CD4-positive, CD25-positive, alpha-beta regulatory T cell (primary cell): ENCODE measurements at regions not wholly inside any gene's neighbourhood (a gene's known extent, or its start where the extent isn't known, plus 50 kb on each side); places are given as distances from the start of the nearest gene placed in this dataset.
"Not testable (repeated sequence)": the region's sequence is repeated elsewhere in the genome, so short reads cannot be mapped to it uniquely, and the experiment has no call there.

Experiments
- ATAC-seq, 2 donors: fragments of 150-1000 bp; cut with Tn5 transposase; one replicate each; pipeline ENCODE4 v1.10.0; 2021; ENCODE audit warnings: low read depth in 2 of 2, moderate number of reproducible peaks in 2 of 2, moderate library complexity in 1 of 2
- DNase-seq, 3 donors: peaks; one replicate each; pipeline versions ENCODE4 v3.0.0 to v3.0.0-alpha.2; 2012 to 2022; ENCODE audit warnings: mixed read lengths in 1 of 3
- H3K27ac ChIP-seq: one replicate; pipeline ENCODE4 v1.7.0; 2013; ENCODE audit warnings: mild to moderate bottlenecking, low read length; ENCODE audit not compliant: insufficient read depth, poor library complexity, severe bottlenecking
- H3K27me3 ChIP-seq: one replicate; pipeline ENCODE4 v1.7.0; 2013; ENCODE audit warnings: low read length; ENCODE audit not compliant: control insufficient read depth, insufficient read depth
- H3K36me3 ChIP-seq: one replicate; pipeline ENCODE4 v1.7.0; 2013; ENCODE audit warnings: mild to moderate bottlenecking, low read length, moderate library complexity; ENCODE audit not compliant: control insufficient read depth, insufficient read depth
- H3K4me1 ChIP-seq: 2 replicates; pipeline ENCODE4 v1.7.0; 2013; ENCODE audit warnings: mild to moderate bottlenecking, low read length; ENCODE audit not compliant: insufficient read depth, control insufficient read depth, poor library complexity, severe bottlenecking
- H3K4me3 ChIP-seq: one replicate; pipeline ENCODE4 v1.7.0; 2013; ENCODE audit warnings: low read depth, mild to moderate bottlenecking, low read length, moderate library complexity
- H3K9me3 ChIP-seq, 2 experiments: 1 replicate in 1 of 2; 2 replicates in 1 of 2; pipeline ENCODE4 v1.7.0; 2013; ENCODE audit warnings: low read length in 2 of 2, mild to moderate bottlenecking in 1 of 2, moderate library complexity in 1 of 2; ENCODE audit not compliant: control insufficient read depth in 2 of 2
- H3K27ac Mint-ChIP-seq, 3 donors: one replicate each; pipeline ENCODE4 v1.8.0; 2020 to 2022; ENCODE audit warnings: mild to moderate bottlenecking in 3 of 3, mixed read lengths in 3 of 3, moderate library complexity in 2 of 3
- H3K27me3 Mint-ChIP-seq: one replicate; pipeline ENCODE4 v1.8.0; 2022; ENCODE audit warnings: mild to moderate bottlenecking, mixed read lengths
- H3K36me3 Mint-ChIP-seq: one replicate; pipeline ENCODE4 v1.8.0; 2020; ENCODE audit warnings: mixed read lengths
- H3K4me1 Mint-ChIP-seq, 4 donors: one replicate each; pipeline ENCODE4 v1.8.0; 2020 to 2022; ENCODE audit warnings: mixed read lengths in 4 of 4, mild to moderate bottlenecking in 1 of 4
- H3K4me3 Mint-ChIP-seq, 4 donors: one replicate each; pipeline ENCODE4 v1.8.0; 2020 to 2022; ENCODE audit warnings: mild to moderate bottlenecking in 4 of 4, mixed read lengths in 4 of 4, moderate library complexity in 3 of 4
- H3K9me3 Mint-ChIP-seq, 7 donors: one replicate each; pipeline ENCODE4 v1.8.0; 2020 to 2022; ENCODE audit warnings: mixed read lengths in 7 of 7, mild to moderate bottlenecking in 3 of 7, moderate library complexity in 2 of 7

DNA sequence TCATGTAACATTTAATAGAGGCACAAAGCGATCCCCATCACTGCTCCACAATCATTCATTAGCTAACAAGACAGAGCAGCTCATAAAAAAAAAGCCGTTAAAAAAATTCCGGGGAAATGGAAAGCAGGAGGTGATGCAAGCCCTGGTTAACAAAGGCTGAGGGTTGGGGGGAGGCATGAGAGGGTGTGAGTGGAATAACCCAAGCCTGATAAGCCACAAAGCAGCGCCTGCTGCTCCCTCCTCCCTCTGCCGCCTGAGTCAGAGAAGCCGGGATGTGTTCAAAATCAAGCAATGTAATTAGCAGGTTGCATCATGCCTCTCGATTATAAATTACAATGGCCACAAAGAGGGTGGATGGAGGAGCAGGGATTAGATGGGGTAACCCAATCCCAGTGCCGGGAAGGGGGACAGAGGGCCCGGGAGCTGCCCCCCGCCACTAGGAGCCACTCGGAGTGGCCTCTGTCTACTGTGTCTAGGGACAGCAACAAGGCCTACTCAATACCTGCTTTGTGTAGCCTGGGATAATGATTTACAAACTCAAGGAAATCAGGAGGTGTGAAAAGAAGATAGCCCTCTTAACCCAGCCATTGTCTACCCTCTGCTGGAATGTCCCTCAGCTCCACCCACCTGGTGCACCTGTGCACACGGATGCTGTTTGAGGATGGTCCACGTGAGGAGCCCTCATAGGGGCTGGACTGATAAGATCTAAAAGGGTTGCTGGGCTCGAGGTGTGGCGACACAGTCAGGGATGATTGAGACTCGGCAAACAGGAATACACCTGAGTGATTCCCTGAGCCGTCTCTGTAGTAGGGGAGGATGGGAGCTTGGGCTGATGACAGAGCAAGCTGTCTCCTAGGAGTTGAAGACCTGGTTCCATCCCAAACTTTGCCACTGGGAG, 156.9 kb downstream of the VEGFA start:
- Histone ChIP-seq H3K27ac (no peak overlapping the region), H3K9me3 (no peaks in the 10 kb centered on the region), H3K4me3 (no peak overlapping the region), H3K4me1 (peaks cover 16% of the 10 kb centered on the region), H3K36me3 (no peaks in the 10 kb centered on the region), H3K27me3 (no peaks in the 10 kb centered on the region)
- no peaks in the 10 kb centered on the region for H3K27me3 Mint-ChIP-seq
- no peak overlapping the region for H3K4me3 Mint-ChIP-seq
- ATAC-seq: no peak
- H3K36me3 Mint-ChIP-seq: no peaks in the 10 kb centered on the region
- H3K4me1 Mint-ChIP-seq: peaks cover 0 to 47% (median 13%) of the 10 kb centered on the region in 4 donors
- H3K9me3 Mint-ChIP-seq: peaks cover 0 to 2% (median 0%) of the 10 kb centered on the region in 7 donors
- DNase-seq: no peak
- H3K27ac Mint-ChIP-seq: peak overlapping the region in 2 of 3 donors; percentile 11 to 53

DNA sequence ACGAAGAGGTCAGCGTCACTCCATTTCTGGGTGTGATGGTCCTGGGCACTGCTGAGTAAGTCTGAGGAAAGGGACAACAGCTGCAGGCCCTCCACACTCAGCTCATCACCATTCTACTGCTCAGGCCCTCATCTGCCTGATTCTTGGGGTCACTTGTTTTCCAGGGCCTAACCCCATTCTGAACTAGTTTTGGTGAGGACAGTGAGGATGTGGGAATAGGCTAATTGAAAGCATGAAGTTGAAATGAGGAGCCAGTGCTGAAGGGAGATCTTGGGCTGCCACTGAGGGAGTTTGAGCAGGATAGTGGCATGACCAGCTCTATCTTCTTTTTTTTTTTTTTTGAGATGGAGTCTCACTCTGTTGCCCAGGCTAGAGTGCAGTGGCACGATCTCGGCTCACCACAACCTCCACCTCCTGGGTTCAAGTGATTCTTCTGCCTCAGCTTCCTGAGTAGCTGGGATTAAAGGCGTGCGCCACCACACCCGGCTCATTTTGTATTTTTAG, 155.7 kb downstream of the VEGFA start:
- not testable (repeated sequence) for H3K27ac ChIP-seq, H3K9me3 Mint-ChIP-seq, H3K9me3 ChIP-seq, H3K27me3 Mint-ChIP-seq, H3K36me3 ChIP-seq, H3K4me3 ChIP-seq, H3K36me3 Mint-ChIP-seq, H3K4me3 Mint-ChIP-seq, H3K27me3 ChIP-seq, ATAC-seq, DNase-seq
- peaks cover 0 to 51% (median 13%) of the 10 kb centered on the region in 4 donors for H3K4me1 Mint-ChIP-seq
- H3K4me1 ChIP-seq: peaks cover 16% of the 10 kb centered on the region
- peak overlapping the region in 1 of 3 donors; percentile 53 for H3K27ac Mint-ChIP-seq

DNA sequence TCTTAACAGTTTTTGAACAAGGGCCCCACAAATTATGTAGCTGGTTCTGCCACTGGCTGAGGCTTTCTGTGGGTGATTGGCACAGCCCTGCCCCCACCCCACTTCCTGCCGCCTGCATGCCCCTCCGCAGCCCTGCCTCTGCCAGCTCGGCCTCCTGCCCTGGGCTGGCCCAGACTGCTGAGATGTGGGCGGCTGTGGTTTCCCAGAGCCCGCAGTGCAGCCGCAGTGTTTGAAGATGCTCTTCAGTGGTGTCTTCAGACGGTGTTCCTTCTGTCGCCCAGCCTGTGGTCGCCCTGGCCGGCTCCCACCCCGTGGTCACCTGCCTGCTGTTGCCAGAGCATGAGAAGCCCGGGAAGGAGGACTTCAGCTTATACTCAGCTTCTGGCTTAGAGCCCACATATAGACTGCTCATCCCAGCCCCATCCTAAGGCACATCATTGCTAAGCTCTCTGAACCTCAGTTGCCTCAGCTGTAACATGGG, 154.3 kb downstream of the VEGFA start:
- Histone ChIP-seq H3K27ac (no peak overlapping the region), H3K4me3 (no peak overlapping the region), H3K9me3 (no peaks in the 10 kb centered on the region), H3K4me1 (peaks cover 16% of the 10 kb centered on the region), H3K36me3 (no peaks in the 10 kb centered on the region), H3K27me3 (no peaks in the 10 kb centered on the region)
- peak overlapping the region in 2 of 4 donors; percentile 33 to 59 for H3K4me3 Mint-ChIP-seq
- peaks cover 0 to 2% (median 0%) of the 10 kb centered on the region in 7 donors for H3K9me3 Mint-ChIP-seq
- no peaks in the 10 kb centered on the region for H3K27me3 Mint-ChIP-seq
- no peaks in the 10 kb centered on the region for H3K36me3 Mint-ChIP-seq
- ATAC-seq: peak; percentile 81 to 88
- H3K27ac Mint-ChIP-seq: peak overlapping the region in 1 of 3 donors; percentile 51
- peak in 2 of 3 donors; percentile 50 to 81 for DNase-seq
- peaks cover 0 to 51% (median 12%) of the 10 kb centered on the region in 4 donors for H3K4me1 Mint-ChIP-seq

DNA sequence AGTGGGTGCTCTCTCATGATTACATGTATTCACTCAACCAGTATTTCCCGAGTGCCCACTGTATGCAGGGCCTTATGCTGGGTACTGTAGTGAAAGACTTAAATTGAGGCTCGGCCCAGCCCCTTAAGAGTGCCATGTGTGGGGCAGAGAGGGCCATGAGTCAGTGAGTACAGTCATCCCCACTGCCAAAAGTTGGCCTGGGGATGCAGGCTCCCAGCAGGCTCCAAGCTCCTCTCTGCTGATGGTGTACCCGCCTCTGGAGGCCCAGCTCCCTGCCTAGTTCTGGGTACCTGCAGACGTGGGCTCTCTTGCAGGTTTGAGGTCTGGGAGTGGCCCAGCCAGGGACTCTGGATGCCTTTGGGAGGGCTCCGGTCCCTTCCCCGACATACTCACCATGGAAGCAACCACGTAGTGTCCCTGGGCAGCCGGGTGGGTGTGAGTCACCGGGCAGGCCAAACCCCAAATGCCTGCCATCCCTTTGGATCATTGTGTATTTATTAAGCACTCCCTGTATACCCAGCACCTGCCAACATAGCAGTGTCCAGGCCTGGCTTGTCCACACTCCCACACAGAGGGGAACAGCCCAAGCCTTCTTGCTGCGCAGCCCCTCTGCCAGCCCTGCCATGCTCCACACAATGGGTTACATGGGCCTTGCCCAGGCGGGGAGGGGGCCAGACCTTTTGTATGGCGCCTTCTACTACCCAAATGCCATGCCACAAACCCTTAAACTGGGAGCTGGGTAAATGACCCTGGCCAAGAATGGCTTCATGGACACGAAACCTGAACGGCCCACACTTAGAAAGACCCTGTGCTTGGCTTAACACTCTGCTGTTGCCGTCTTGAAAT, 153.6 kb downstream of the VEGFA start:
- Histone ChIP-seq H3K4me3 (no peak overlapping the region), H3K9me3 (no peaks in the 10 kb centered on the region), H3K27me3 (no peaks in the 10 kb centered on the region), H3K27ac (no peak overlapping the region), H3K4me1 (peaks cover 16% of the 10 kb centered on the region), H3K36me3 (no peaks in the 10 kb centered on the region)
- H3K27me3 Mint-ChIP-seq: no peaks in the 10 kb centered on the region
- H3K4me1 Mint-ChIP-seq: peaks cover 0 to 50% (median 12%) of the 10 kb centered on the region in 4 donors
- H3K9me3 Mint-ChIP-seq: peaks cover 0 to 2% (median 0%) of the 10 kb centered on the region in 7 donors
- peak overlapping the region in 2 of 4 donors; percentile 33 to 59 for H3K4me3 Mint-ChIP-seq
- H3K36me3 Mint-ChIP-seq: no peaks in the 10 kb centered on the region
- no peak for ATAC-seq
- peak overlapping the region in 1 of 3 donors; percentile 20 for H3K27ac Mint-ChIP-seq
- no peak for DNase-seq

DNA sequence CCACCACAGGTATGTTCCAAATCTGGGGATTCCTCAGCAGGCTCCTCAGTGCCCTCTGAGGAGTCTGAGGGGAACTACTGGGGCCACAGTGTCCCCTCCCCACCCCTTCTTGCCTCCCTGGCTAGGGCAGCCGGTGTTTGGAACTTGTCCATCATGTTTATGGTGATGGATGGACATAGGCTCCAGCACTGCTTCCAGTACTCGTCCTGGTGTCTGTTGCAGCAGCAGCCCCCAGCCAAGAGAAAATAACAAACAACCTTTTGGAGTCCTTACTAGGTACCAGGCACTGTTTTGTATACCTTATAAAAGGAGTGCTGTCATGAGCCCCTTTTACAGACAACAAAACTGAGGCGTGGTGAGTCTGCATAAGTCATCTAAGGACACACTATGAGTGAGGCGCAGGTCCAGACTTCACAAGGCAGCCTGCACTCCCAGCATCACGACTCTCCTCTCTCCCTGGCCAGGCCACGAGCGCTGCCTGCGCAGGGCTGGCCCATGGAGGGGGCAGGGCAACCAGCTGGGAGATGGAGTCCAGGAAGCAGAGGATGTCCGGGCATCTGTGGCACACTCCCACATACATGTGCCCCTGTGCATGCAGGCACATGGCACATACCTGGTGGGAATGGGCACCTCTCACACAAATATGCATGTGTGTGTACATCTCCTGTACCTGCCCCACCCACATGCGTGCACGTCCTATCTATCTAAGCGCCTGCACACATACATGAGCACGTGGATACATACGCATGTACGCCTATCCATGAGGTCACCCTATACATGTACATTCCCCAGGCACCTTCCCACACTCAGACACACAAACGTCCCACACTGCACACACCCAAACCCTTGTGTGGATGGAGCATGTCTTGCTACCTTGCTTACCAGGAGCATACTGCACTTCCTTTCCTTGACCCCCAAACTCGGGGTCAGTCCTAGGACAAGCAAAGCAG, 152.7 kb downstream of the VEGFA start:
- no peak for DNase-seq
- H3K4me1 ChIP-seq: peaks cover 16% of the 10 kb centered on the region
- H3K36me3 ChIP-seq: no peaks in the 10 kb centered on the region
- ATAC-seq: no peak
- Mint-ChIP-seq H3K36me3 (no peaks in the 10 kb centered on the region), H3K27ac (no peak overlapping the region), H3K9me3 (peaks cover 0 to 2% (median 0%) of the 10 kb centered on the region in 7 donors), H3K4me1 (peaks cover 0 to 41% (median 9%) of the 10 kb centered on the region in 4 donors), H3K27me3 (no peaks in the 10 kb centered on the region), H3K4me3 (no peak overlapping the region)
- H3K9me3 ChIP-seq: no peaks in the 10 kb centered on the region
- H3K4me3 ChIP-seq: no peak overlapping the region
- no peaks in the 10 kb centered on the region for H3K27me3 ChIP-seq
- no peak overlapping the region for H3K27ac ChIP-seq

DNA sequence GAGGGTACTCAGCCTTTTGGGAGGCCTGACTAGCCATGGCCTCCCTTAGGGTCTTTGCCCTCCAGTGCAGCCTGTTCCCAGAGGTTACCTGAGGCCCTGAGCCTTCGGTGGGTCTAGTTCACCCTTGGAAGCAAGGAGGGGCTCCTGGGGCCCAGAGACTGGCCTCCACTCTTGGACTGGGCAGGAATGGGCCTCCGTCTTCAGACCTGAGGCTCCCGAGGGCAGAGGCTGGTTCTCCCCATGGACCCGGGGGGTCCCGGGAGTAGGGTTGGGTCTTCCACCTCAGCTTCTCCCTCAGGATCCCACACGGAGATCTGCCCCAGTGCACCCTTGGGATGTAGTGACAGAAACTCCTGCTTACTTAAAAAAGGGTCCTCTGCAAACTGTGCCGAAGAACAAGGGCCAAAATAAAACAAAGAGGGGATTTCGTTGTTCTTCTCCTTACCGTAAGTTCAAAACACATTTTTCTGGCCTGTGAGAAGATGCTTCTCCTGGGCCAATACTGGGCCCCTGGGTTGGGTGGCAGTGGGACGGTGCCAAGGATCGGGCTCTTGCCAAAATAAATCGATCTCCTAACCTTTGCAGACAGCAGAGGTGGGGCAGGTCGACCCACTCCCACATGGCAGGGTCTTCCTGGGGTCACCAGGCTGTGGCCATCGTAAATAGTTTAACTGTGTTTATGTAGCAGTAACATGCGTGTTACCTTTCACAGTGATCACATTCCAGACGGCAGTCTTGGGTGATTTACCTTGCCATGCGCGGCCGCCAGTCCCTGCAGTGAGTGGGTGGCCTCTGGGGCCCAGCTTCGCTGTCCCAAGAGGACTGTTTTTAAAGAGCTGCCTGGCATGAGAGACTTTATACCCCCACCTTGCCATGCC, 151.8 kb downstream of the VEGFA start:
- Mint-ChIP-seq H3K4me1 (peaks cover 0 to 34% (median 6%) of the 10 kb centered on the region in 4 donors), H3K36me3 (no peaks in the 10 kb centered on the region), H3K27ac (no peak overlapping the region), H3K27me3 (no peaks in the 10 kb centered on the region), H3K4me3 (no peak overlapping the region), H3K9me3 (peaks cover 0 to 2% (median 0%) of the 10 kb centered on the region in 7 donors)
- peaks cover 16% of the 10 kb centered on the region for H3K4me1 ChIP-seq
- DNase-seq (no peak), ATAC-seq (no peak)
- no peak overlapping the region for H3K4me3 ChIP-seq
- H3K27ac ChIP-seq: no peak overlapping the region
- H3K9me3 ChIP-seq: no peaks in the 10 kb centered on the region
- no peaks in the 10 kb centered on the region for H3K36me3 ChIP-seq
- no peaks in the 10 kb centered on the region for H3K27me3 ChIP-seq
